Right lobe of liver (tissue), 4 donors: ENCODE measurements at regions not wholly inside any gene's neighbourhood (a gene's known extent, or its start where the extent isn't known, plus 50 kb on each side); places are given as distances from the start of the nearest gene placed in this dataset.

Source experiments
- POLR2A ChIP-seq: fragments of 450-650 bp; IDR thresholded peaks from one replicate; pipeline ENCODE4 v1.6.1; 2017; ENCODE audit warnings: antibody characterized with exemption, mild to moderate bottlenecking
- TF ChIP-seq, protein P1 (sequence below), 4 donors: fragments of 200-600 bp in 3 of 4; fragments of 450-650 bp in 1 of 4; IDR thresholded peaks; one replicate each; pipeline versions ENCODE4 v1.5.1 to v1.8.0; 2016 to 2022; ENCODE audit warnings: antibody characterized with exemption in 4 of 4, mild to moderate bottlenecking in 2 of 4
- donor health status: DM: no; HTN: no; CAD: no.
- donor health status: DM: no; HTN: no; CAD: no.
- donor health status: DM: no; HTN: yes; CAD: no.

DNA sequence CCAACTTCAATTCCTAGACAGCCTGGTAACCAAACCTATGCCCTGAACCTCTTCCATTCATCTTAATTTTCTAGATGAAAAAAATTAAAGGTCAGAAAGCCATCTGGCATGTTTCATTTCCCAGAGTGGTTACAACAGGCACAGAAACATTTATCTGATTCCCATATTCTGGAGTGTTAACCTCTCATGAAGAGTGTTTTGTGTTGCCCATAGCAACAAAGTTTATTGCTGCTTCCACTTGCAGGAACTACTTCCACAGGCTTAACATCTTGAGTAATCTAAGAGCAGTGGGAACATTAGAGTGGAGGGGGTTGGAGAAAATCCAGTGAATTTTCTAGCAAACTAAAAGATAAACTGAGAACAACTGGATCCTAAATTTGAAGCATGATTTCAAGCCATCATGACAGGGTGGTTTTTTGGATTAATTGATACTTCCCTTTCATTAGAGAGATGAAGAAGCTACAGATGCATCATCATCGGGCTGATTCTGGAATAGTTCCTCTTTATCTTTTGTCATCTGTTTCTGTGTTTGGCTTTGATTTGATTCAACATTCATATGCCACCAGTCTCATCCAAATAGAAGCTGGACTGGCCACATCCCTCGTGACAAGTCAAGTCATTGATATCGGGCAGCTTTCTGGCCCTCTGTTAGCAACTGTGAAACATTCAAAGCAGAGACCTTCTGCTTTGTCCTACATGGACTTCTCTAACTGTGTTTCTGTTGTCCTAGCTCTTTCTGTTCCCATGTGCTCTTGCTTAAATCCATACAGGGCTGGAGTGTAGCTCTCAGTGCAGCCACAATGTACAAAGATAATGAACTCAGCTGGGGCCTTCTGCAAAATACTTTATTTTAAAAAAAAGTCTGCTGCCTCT is 167.3 kb downstream of the MID1IP1 start:
- TF ChIP-seq POLR2A, result no peak
- TF ChIP-seq, protein P1, sequence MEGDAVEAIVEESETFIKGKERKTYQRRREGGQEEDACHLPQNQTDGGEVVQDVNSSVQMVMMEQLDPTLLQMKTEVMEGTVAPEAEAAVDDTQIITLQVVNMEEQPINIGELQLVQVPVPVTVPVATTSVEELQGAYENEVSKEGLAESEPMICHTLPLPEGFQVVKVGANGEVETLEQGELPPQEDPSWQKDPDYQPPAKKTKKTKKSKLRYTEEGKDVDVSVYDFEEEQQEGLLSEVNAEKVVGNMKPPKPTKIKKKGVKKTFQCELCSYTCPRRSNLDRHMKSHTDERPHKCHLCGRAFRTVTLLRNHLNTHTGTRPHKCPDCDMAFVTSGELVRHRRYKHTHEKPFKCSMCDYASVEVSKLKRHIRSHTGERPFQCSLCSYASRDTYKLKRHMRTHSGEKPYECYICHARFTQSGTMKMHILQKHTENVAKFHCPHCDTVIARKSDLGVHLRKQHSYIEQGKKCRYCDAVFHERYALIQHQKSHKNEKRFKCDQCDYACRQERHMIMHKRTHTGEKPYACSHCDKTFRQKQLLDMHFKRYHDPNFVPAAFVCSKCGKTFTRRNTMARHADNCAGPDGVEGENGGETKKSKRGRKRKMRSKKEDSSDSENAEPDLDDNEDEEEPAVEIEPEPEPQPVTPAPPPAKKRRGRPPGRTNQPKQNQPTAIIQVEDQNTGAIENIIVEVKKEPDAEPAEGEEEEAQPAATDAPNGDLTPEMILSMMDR (IDR thresholded peaks at IDR 0.05), result no peak
